Thyroid gland (tissue), 4 donors: ENCODE measurements at regions not wholly inside any gene's neighbourhood (a gene's known extent, or its start where the extent isn't known, plus 50 kb on each side); places are given as distances from the start of the nearest gene placed in this dataset.
A peak's percentile ranks its signal among the peaks of the same experiment; 100 is the strongest.

Source experiments
- DNase-seq, 2 donors: peaks; one replicate each; pipeline ENCODE4 v3.0.0-alpha.2; 2019
- H3K27ac ChIP-seq, 3 donors: fragments of 200-600 bp; sonication (generic); 1 replicate in 2 of 3; 2 replicates in 1 of 3; pipeline ENCODE4 v1.5.1; 2016 to 2019; ENCODE audit warnings: mild to moderate bottlenecking in 1 of 3, moderate library complexity in 1 of 3
- H3K27me3 ChIP-seq: fragments of 200-600 bp; sonication (generic); one replicate; pipeline ENCODE4 v1.5.1; 2019
- H3K36me3 ChIP-seq, 2 donors: fragments of 200-600 bp; sonication (generic); one replicate each; pipeline ENCODE4 v1.5.1; 2016 to 2019
- H3K4me1 ChIP-seq, 2 donors: fragments of 200-600 bp; sonication (generic); one replicate each; pipeline ENCODE4 v1.5.1; 2017 to 2019
- H3K4me3 ChIP-seq, 3 donors: fragments of 200-600 bp; sonication (generic); replicated peaks in 1 of 3; 1 replicate in 2 of 3; 2 replicates in 1 of 3; pipeline ENCODE4 v1.5.1; 2016; ENCODE audit warnings: mild to moderate bottlenecking in 1 of 3
- H3K9me3 ChIP-seq: fragments of 200-600 bp; sonication (generic); one replicate; pipeline ENCODE4 v1.5.1; 2017
- POLR2A ChIP-seq, 2 donors: fragments of 450-650 bp; IDR thresholded peaks; one replicate each; pipeline ENCODE4 v1.6.1; 2017; ENCODE audit warnings: antibody characterized with exemption in 2 of 2, mild to moderate bottlenecking in 2 of 2, moderate library complexity in 1 of 2
- WGBS, 2 donors: methylation state at CpG; one replicate each; pipeline ENCODE4 v1.1.5; 2017; 5-methylcytosine and 5-hydroxymethylcytosine counted together
- intact Hi-C: fragments of 100-400 bp; cut with DNase I; formaldehyde crosslinking; loops from one replicate; pipeline ENCODE4 v1.15.1; 2023
- TF ChIP-seq, protein P1 (sequence below), 6 experiments: fragments of 200-600 bp in 3 of 6; fragments of 450-650 bp in 3 of 6; sonication (generic) in 3 of 6; IDR thresholded peaks; one replicate each; pipeline ENCODE4 v1.5.1; 2016 to 2019; ENCODE audit warnings: antibody characterized with exemption in 6 of 6, mild to moderate bottlenecking in 2 of 6, inconsistent platforms in 1 of 6, moderate library complexity in 1 of 6

- Histone ChIP-seq H3K4me1 (no peaks in the 10 kb centered on the region), H3K36me3 (no peaks in the 10 kb centered on the region), H3K4me3 (no peak overlapping the region), H3K9me3 (no peaks in the 10 kb centered on the region), H3K27me3 (no peaks in the 10 kb centered on the region), H3K27ac (no peak overlapping the region)
- TF ChIP-seq, protein P1, sequence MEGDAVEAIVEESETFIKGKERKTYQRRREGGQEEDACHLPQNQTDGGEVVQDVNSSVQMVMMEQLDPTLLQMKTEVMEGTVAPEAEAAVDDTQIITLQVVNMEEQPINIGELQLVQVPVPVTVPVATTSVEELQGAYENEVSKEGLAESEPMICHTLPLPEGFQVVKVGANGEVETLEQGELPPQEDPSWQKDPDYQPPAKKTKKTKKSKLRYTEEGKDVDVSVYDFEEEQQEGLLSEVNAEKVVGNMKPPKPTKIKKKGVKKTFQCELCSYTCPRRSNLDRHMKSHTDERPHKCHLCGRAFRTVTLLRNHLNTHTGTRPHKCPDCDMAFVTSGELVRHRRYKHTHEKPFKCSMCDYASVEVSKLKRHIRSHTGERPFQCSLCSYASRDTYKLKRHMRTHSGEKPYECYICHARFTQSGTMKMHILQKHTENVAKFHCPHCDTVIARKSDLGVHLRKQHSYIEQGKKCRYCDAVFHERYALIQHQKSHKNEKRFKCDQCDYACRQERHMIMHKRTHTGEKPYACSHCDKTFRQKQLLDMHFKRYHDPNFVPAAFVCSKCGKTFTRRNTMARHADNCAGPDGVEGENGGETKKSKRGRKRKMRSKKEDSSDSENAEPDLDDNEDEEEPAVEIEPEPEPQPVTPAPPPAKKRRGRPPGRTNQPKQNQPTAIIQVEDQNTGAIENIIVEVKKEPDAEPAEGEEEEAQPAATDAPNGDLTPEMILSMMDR (IDR thresholded peaks at IDR 0.05), result no peak
- no peak for TF ChIP-seq POLR2A (IDR thresholded peaks at IDR 0.05)
- WGBS, 2 donors, result 82 to 93% methylated on average over 3 of the region's 3 CpGs
- intact Hi-C loops, result no loop called here
- DNase-seq, result no peak
Observed at GRCh38 chr18:38052879-38053590, 487.4 kb upstream of the CELF4 start.

DNA sequence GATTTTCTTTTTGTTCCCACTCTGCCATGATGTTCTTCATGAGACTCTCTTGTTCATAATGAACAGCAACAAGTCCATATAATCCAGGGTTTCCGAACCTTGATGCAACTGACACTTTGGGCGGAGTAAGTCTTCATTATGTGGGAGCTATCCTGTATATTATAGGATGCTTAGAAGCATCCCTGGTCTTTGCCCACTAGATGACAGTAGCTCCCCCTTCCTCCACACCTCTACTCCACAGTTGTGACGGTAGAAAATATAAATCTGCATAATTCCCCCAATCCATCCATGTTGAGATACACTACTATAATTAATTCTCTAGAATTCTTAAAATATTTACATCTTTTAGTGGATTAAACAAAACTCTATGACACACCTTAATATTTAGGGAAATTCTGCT, 482.2 kb upstream of the CELF4 start:
- Histone ChIP-seq H3K27me3 (no peaks in the 10 kb centered on the region), H3K4me3 (no peak overlapping the region), H3K27ac (no peak overlapping the region), H3K9me3 (no peaks in the 10 kb centered on the region), H3K36me3 (no peaks in the 10 kb centered on the region), H3K4me1 (no peaks in the 10 kb centered on the region)
- intact Hi-C loops, result no loop called here
- WGBS, 2 donors, result 70 to 72% methylated on average over 3 of the region's 3 CpGs
- TF ChIP-seq, protein P1 (IDR thresholded peaks at IDR 0.05), result peak in 1 of 6 experiments; percentile 16
- TF ChIP-seq POLR2A (IDR thresholded peaks at IDR 0.05), result no peak
- no peak for DNase-seq

- Histone ChIP-seq H3K27me3 (no peaks in the 10 kb centered on the region), H3K27ac (no peak overlapping the region), H3K4me3 (no peak overlapping the region), H3K36me3 (no peaks in the 10 kb centered on the region), H3K9me3 (no peaks in the 10 kb centered on the region), H3K4me1 (no peaks in the 10 kb centered on the region)
- TF ChIP-seq POLR2A (IDR thresholded peaks at IDR 0.05), result no peak
- TF ChIP-seq, protein P1 (IDR thresholded peaks at IDR 0.05), result no peak
- intact Hi-C loops, result no loop called here
- 74 to 77% methylated on average over 3 of the region's 3 CpGs for WGBS, 2 donors
- no peak for DNase-seq
Observed at GRCh38 chr18:38046651-38047050, 481.1 kb upstream of the CELF4 start.

DNA sequence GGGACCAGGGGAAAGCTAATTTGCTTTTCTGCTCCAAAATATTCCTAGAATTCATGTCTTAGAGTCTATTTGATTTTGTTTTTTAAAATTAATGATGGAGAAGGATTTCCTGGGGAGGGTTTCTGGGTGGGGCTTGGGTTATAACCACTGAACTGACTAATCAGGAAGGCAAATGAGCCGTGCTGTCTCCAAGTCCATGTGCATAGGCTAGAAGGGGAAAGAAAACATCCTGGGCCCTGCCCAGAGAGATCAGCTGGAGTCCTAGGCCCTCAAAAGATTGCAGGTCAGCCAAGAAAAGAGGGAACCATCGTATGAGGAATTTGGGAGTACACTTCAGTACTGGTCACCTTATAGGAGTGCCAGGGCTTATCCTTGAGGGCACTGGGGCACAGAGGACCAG, 480.2 kb upstream of the CELF4 start:
- Histone ChIP-seq H3K9me3 (no peaks in the 10 kb centered on the region), H3K27ac (no peak overlapping the region), H3K4me3 (no peak overlapping the region), H3K36me3 (no peaks in the 10 kb centered on the region), H3K4me1 (no peaks in the 10 kb centered on the region), H3K27me3 (no peaks in the 10 kb centered on the region)
- DNase-seq, result no peak
- 72 to 77% methylated on average over 2 of the region's 2 CpGs for WGBS, 2 donors
- no peak for TF ChIP-seq POLR2A (IDR thresholded peaks at IDR 0.05)
- TF ChIP-seq, protein P1 (IDR thresholded peaks at IDR 0.05), result no peak
- intact Hi-C loops, result no loop called here

GRCh38 chr18:38042211-38042890, 476.8 kb upstream of the CELF4 start:
- Histone ChIP-seq H3K4me3 (no peak overlapping the region), H3K27me3 (no peaks in the 10 kb centered on the region), H3K9me3 (no peaks in the 10 kb centered on the region), H3K36me3 (no peaks in the 10 kb centered on the region), H3K27ac (no peak overlapping the region), H3K4me1 (no peaks in the 10 kb centered on the region)
- no peak for DNase-seq
- WGBS, 2 donors, result 62 to 71% methylated on average over 6 of the region's 6 CpGs
- intact Hi-C loops, result no loop called here
- TF ChIP-seq, protein P1 (IDR thresholded peaks at IDR 0.05), result no peak
- TF ChIP-seq POLR2A (IDR thresholded peaks at IDR 0.05), result no peak
